Common myeloid progenitor, CD34-positive (primary cell): ENCODE measurements at regions not wholly inside any gene's neighbourhood (a gene's known extent, or its start where the extent isn't known, plus 50 kb on each side); places are given as distances from the start of the nearest gene placed in this dataset.

Experiments
- CTCF ChIA-PET: fragments of 350-600 bp; sonication (Branson Sonifier 250); formaldehyde crosslinking; loops from one replicate; lab custom pipeline; 2021; ENCODE audit warnings: antibody characterized with exemption; lab: Charles Lee
- POLR2A ChIA-PET: fragments of 350-600 bp; sonication (Branson Sonifier 250); formaldehyde crosslinking; loops from one replicate; lab custom pipeline; 2021; ENCODE audit warnings: antibody characterized with exemption; lab: Charles Lee
- DNase-seq, 3 donors: peaks; one replicate each; pipeline versions ENCODE4 v3.0.0 to v3.0.0-alpha.2; 2013
- H3K27ac ChIP-seq, 2 experiments: 1 replicate in 1 of 2; 2 replicates in 1 of 2; pipeline ENCODE4 v1.7.0; 2013; ENCODE audit warnings: inconsistent platforms in 2 of 2, low read length in 2 of 2, mild to moderate bottlenecking in 2 of 2, low read depth in 1 of 2, moderate library complexity in 1 of 2; ENCODE audit not compliant: severe bottlenecking in 2 of 2, insufficient read depth in 1 of 2, poor library complexity in 1 of 2
- H3K27me3 ChIP-seq, 5 experiments: replicated peaks in 2 of 5; 1 replicate in 3 of 5; 2 replicates in 2 of 5; pipeline versions ENCODE4 v1.6.1 to v1.7.0; 2013; ENCODE audit warnings: low read length in 4 of 5, mild to moderate bottlenecking in 2 of 5, moderate library complexity in 2 of 5, inconsistent platforms in 1 of 5; ENCODE audit not compliant: insufficient read depth in 5 of 5, control insufficient read depth in 4 of 5
- H3K36me3 ChIP-seq, 4 experiments: 1 replicate in 2 of 4; 2 replicates in 2 of 4; pipeline versions ENCODE4 v1.6.1 to v1.7.0; 2013; ENCODE audit warnings: low read length in 3 of 4, control low read depth in 1 of 4, mild to moderate bottlenecking in 1 of 4; ENCODE audit not compliant: control insufficient read depth in 4 of 4, insufficient read depth in 4 of 4
- H3K4me1 ChIP-seq, 4 experiments: 1 replicate in 3 of 4; 2 replicates in 1 of 4; pipeline versions ENCODE4 v1.6.1 to v1.7.1; 2013; ENCODE audit warnings: low read length in 3 of 4, mild to moderate bottlenecking in 3 of 4, control low read depth in 1 of 4, inconsistent platforms in 1 of 4, moderate library complexity in 1 of 4; ENCODE audit not compliant: control insufficient read depth in 4 of 4, insufficient read depth in 4 of 4; ENCODE audit errors: control extremely low read depth in 1 of 4
- H3K4me3 ChIP-seq, 7 experiments: 1 replicate in 4 of 7; 2 replicates in 3 of 7; pipeline versions ENCODE4 v1.5.1 to v1.7.0; 2013; ENCODE audit warnings: mild to moderate bottlenecking in 7 of 7, low read length in 6 of 7, moderate library complexity in 6 of 7, inconsistent platforms in 2 of 7, low read depth in 2 of 7, control low read depth in 1 of 7; ENCODE audit not compliant: insufficient read depth in 4 of 7, control insufficient read depth in 1 of 7; ENCODE audit errors: extremely low read depth in 1 of 7
- H3K9me3 ChIP-seq, 5 experiments: 1 replicate in 4 of 5; 2 replicates in 1 of 5; pipeline versions ENCODE4 v1.6.1 to v1.7.1; 2013; ENCODE audit warnings: low read length in 4 of 5, mild to moderate bottlenecking in 2 of 5, inconsistent platforms in 1 of 5, low read depth in 1 of 5, moderate library complexity in 1 of 5; ENCODE audit not compliant: control insufficient read depth in 4 of 5, insufficient read depth in 2 of 5; ENCODE audit errors: control extremely low read depth in 1 of 5
- WGBS: methylation state at CpG from one replicate; pipeline ENCODE4 v1.1.5; 2013; ENCODE audit not compliant: insufficient coverage; 5-methylcytosine and 5-hydroxymethylcytosine counted together

DNA sequence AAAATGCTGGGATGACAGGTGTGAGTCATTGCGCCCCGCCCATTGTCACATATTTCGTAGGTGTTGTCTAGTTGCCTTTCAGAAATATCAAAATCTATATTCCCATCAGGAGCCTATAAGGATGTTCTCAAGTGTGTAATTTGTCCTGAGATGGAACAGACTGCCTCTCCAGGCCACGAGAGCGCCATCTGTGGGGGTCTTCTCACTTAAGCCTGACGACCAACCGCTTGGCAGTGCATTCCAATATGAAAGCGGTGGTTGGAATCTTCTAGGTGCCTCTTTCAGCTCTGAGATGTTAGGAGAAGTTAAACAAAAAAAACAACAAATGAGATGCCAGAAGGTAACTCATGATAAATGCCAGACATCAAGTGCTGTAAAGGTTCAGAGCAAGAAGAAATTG lies 488.5 kb downstream of the QKI start:
- no peak for DNase-seq
- Histone ChIP-seq H3K9me3 (no peaks in the 10 kb centered on the region), H3K4me1 (no peaks in the 10 kb centered on the region), H3K27ac (no peak overlapping the region), H3K36me3 (no peaks in the 10 kb centered on the region), H3K27me3 (peaks cover 0 to 13% (median 5%) of the 10 kb centered on the region in 5 experiments), H3K4me3 (no peak overlapping the region)
- ChIA-PET POLR2A (no interaction called here), CTCF (no interaction called here)
- WGBS, result 92% methylated on average over 5 of the region's 8 CpGs

DNA sequence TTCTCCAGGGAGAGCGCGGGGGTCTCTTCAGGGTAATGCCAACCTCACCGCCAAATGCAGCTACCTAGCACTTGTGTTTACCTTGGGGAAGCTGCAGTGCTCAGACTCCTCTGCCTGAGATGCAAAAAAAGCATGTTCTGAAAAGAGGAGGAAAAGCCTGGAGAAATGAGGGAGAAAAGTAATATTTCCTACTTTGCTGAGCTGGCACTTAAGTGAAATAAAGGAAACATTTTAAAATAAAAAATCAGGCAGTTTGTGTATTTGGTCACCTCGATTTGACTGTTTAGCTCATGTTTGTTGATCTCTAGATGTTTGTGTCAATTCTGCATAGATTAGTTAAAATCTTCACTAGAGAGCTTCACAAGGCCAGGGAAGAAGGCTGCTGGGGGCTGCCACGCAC lies 487.2 kb downstream of the QKI start:
- no peak overlapping the region for H3K4me3 ChIP-seq
- DNase-seq, result no peak
- H3K9me3 ChIP-seq, result no peaks in the 10 kb centered on the region
- H3K27ac ChIP-seq, result no peak overlapping the region
- CTCF ChIA-PET, result no interaction called here
- POLR2A ChIA-PET, result no interaction called here
- no peaks in the 10 kb centered on the region for H3K36me3 ChIP-seq
- peaks cover 0 to 13% (median 3%) of the 10 kb centered on the region in 5 experiments for H3K27me3 ChIP-seq
- WGBS, result 100% methylated on average over 4 of the region's 5 CpGs
- H3K4me1 ChIP-seq, result no peaks in the 10 kb centered on the region

DNA sequence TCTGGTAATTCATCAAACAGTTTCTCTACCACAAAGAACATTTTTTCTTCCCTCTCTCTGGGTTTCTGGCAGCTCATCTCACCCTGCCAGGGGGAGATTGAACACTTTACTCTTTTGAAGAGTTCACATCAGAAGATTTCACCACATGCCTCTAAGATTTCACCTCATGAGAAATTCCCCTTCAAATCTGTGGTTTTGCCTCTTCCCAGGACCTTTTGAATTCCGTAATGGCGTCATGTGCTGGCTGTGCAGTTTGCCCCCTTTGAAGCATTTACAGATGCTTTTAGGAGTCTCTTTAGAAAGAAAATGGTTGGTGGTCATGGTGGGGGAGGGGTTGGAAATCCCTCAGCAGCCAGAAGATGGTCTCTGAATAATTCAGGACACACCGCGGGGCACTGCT lies 486.1 kb downstream of the QKI start:
- Histone ChIP-seq H3K9me3 (no peaks in the 10 kb centered on the region), H3K27ac (no peak overlapping the region), H3K27me3 (peaks cover 0 to 10% (median 2%) of the 10 kb centered on the region in 5 experiments), H3K4me1 (no peaks in the 10 kb centered on the region), H3K4me3 (no peak overlapping the region), H3K36me3 (no peaks in the 10 kb centered on the region)
- DNase-seq, result no peak
- POLR2A ChIA-PET, result no interaction called here
- WGBS, result 93% methylated on average over 4 of the region's 4 CpGs
- CTCF ChIA-PET, result no interaction called here

DNA sequence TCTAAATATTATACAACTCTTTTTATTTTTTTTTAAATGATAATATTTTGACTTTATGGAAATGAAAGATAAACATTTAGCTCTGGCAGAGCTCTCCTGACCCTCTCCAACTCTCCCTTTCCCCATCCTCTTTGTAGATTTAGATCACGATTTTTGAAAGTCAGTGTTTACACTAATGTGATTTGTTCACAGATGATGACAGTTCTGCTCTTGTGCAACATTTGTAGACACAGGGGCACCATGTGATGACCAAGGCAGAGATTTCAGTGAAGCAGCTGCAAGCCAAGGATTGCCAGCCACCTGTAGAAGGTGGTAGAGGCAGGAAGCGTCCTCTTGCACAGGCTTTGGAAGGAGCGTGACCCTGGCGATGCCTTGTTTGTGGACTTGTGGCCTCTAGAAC lies 483.2 kb downstream of the QKI start:
- ChIA-PET CTCF (no interaction called here), POLR2A (no interaction called here)
- Histone ChIP-seq H3K36me3 (no peaks in the 10 kb centered on the region), H3K4me1 (no peaks in the 10 kb centered on the region), H3K9me3 (no peaks in the 10 kb centered on the region), H3K4me3 (no peak overlapping the region), H3K27me3 (peaks cover 0 to 1% (median 0%) of the 10 kb centered on the region in 5 experiments), H3K27ac (no peak overlapping the region)
- WGBS, result 100% methylated on average over 3 of the region's 4 CpGs
- no peak for DNase-seq

DNA sequence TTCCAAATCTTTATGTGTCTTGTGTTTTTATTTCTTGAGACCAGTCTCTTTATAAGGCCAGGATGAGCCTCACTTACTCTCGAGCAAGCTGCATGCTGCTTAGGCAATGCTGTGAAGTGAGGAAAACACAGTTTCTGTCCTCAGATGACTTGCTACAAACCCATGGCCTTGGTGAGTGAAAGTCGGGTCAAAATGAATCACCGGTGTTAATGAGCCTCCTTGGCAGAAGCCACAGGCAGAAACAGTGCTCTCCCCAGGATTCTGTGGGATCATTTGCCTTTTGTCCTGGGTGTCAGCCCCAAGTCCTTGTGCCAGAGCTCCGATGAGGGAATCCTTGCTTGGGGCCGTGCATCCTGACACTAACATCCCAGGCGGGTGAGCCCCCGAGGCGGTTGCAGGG lies 482.5 kb downstream of the QKI start:
- Histone ChIP-seq H3K9me3 (no peaks in the 10 kb centered on the region), H3K27me3 (peaks cover 0 to 3% (median 0%) of the 10 kb centered on the region in 5 experiments), H3K4me3 (no peak overlapping the region), H3K36me3 (no peaks in the 10 kb centered on the region), H3K27ac (no peak overlapping the region), H3K4me1 (no peaks in the 10 kb centered on the region)
- CTCF ChIA-PET, result no interaction called here
- POLR2A ChIA-PET, result no interaction called here
- DNase-seq, result no peak
- 97% methylated on average over 8 of the region's 8 CpGs for WGBS

DNA sequence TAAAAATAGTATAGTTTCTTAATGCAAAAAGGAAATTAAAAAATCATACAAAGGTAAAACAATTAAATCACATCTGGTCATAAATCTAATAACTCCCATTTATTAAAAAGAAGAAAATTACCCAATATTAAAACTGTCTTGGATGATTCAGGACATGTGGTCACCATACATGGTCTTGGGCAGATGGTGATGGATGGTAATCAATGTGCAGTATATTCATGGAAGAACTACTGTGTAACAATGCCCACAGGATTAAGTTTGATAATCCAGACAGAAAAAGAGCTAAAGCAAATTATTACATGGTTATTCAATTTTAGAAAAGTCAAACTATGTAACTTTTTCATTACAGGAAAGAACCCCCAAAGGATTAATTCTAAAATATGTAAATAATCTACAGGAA lies 480.6 kb downstream of the QKI start:
- Histone ChIP-seq H3K9me3 (no peaks in the 10 kb centered on the region), H3K4me3 (no peak overlapping the region), H3K27ac (no peak overlapping the region), H3K27me3 (peaks cover 0 to 3% (median 0%) of the 10 kb centered on the region in 5 experiments), H3K4me1 (no peaks in the 10 kb centered on the region), H3K36me3 (no peaks in the 10 kb centered on the region)
- CTCF ChIA-PET, result no interaction called here
- DNase-seq, result no peak
- POLR2A ChIA-PET, result no interaction called here

DNA sequence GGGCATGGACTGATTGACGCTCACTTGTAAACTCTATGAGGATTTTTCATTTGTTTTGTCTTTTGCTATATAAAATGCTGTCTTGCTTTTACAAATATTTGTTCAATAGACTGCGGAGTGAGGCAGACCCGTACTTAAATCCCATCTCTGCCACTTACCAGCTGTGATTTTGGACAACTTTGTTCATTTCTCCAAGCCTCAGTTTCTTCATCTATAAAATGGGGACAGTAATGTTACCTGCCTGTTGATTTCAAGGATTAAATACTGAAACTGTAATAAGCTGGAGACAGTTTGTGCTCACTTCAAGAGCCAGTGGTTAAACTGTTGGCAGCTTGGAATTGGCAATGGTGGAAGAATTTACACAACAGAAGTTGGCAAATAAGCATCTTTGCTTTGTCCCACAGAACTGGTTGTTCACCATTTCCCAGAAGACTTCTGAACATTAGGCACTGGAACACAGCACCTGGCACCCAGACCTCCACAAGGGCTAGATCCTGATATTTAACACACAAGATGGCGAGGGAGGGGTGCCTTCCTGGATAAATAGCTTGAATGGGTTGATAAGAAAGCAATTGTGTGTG lies 479.2 kb downstream of the QKI start:
- H3K36me3 ChIP-seq, result no peaks in the 10 kb centered on the region
- 83% methylated on average over 3 of the region's 4 CpGs for WGBS
- ChIA-PET CTCF (no interaction called here), POLR2A (no interaction called here)
- H3K27ac ChIP-seq, result no peak overlapping the region
- no peaks in the 10 kb centered on the region for H3K9me3 ChIP-seq
- H3K27me3 ChIP-seq, result peaks cover 0 to 2% (median 0%) of the 10 kb centered on the region in 5 experiments
- H3K4me1 ChIP-seq, result no peaks in the 10 kb centered on the region
- no peak overlapping the region for H3K4me3 ChIP-seq
- DNase-seq, result no peak
